Suprapubic skin (tissue), 4 donors: ENCODE measurements at regions not wholly inside any gene's neighbourhood (a gene's known extent, or its start where the extent isn't known, plus 50 kb on each side); places are given as distances from the start of the nearest gene placed in this dataset.

Experiments used
- CTCF ChIP-seq, 2 donors: fragments of 200-600 bp in 1 of 2; fragments of 450-650 bp in 1 of 2; sonication (generic) in 1 of 2; IDR thresholded peaks; one replicate each; pipeline ENCODE4 v1.5.1; 2016 to 2019; ENCODE audit warnings: antibody characterized with exemption in 2 of 2, mild to moderate bottlenecking in 1 of 2, moderate library complexity in 1 of 2
- POLR2A ChIP-seq, 2 donors: fragments of 450-650 bp; IDR thresholded peaks; one replicate each; pipeline ENCODE4 v1.6.1; 2017; ENCODE audit warnings: antibody characterized with exemption in 2 of 2, mild to moderate bottlenecking in 2 of 2, moderate library complexity in 2 of 2
- POLR2AphosphoS5 ChIP-seq, 3 donors: sonication (generic); formaldehyde crosslinking; IDR thresholded peaks; one replicate each; pipeline ENCODE4 v1.6.1; 2017; ENCODE audit warnings: antibody characterized with exemption in 3 of 3

DNA sequence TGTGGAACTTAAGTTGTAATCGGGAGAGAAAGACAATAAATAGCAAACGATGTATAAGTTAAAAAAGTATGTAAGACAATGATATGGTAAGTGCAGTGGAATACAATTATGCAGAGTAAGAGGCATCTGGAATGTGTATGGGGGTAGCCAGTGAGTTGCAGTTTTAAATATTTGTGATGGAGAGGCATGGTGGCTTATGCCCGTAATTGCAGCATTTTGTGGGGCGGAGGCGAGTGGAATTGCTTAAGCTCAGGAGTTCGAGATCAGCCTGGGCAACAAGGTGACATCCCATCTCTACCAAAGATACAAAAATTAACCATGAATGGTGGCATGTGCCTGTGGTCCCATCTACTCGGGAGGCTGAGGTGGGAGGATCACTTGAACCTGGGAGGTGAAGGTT, 52.5 kb upstream of the WDFY3 start:
- no peak for TF ChIP-seq CTCF (IDR thresholded peaks at IDR 0.05)
- TF ChIP-seq POLR2A (IDR thresholded peaks at IDR 0.05) = no peak
- TF ChIP-seq POLR2AphosphoS5 (IDR thresholded peaks at IDR 0.05) = no peak
